ENCODE measurements at regions not wholly inside any gene's neighbourhood (a gene's known extent, or its start where the extent isn't known, plus 50 kb on each side); places are given as distances from the start of the nearest gene placed in this dataset.

- TF ChIP-seq GABPA (IDR thresholded peaks at IDR 0.05; ENCODE audit: low read depth) (no peak), SPI1 (IDR thresholded peaks at IDR 0.05; ENCODE audit: borderline replicate concordance, low read depth) (no peak), CTCF (IDR thresholded peaks at IDR 0.05; ENCODE audit: insufficient read depth, low read length) (no peak), POLR2AphosphoS5 (IDR thresholded peaks at IDR 0.05; ENCODE audit: low read depth) (no peak)
- TF ChIP-seq, protein P1, sequence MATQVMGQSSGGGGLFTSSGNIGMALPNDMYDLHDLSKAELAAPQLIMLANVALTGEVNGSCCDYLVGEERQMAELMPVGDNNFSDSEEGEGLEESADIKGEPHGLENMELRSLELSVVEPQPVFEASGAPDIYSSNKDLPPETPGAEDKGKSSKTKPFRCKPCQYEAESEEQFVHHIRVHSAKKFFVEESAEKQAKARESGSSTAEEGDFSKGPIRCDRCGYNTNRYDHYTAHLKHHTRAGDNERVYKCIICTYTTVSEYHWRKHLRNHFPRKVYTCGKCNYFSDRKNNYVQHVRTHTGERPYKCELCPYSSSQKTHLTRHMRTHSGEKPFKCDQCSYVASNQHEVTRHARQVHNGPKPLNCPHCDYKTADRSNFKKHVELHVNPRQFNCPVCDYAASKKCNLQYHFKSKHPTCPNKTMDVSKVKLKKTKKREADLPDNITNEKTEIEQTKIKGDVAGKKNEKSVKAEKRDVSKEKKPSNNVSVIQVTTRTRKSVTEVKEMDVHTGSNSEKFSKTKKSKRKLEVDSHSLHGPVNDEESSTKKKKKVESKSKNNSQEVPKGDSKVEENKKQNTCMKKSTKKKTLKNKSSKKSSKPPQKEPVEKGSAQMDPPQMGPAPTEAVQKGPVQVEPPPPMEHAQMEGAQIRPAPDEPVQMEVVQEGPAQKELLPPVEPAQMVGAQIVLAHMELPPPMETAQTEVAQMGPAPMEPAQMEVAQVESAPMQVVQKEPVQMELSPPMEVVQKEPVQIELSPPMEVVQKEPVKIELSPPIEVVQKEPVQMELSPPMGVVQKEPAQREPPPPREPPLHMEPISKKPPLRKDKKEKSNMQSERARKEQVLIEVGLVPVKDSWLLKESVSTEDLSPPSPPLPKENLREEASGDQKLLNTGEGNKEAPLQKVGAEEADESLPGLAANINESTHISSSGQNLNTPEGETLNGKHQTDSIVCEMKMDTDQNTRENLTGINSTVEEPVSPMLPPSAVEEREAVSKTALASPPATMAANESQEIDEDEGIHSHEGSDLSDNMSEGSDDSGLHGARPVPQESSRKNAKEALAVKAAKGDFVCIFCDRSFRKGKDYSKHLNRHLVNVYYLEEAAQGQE (IDR thresholded peaks at IDR 0.05; ENCODE audit: insufficient replicate concordance, low read depth), result no peak
- H3K4me3 ChIP-seq (replicated peaks; ENCODE audit: insufficient read depth, low read length), result no peak overlapping the region
- DNase-seq (ENCODE audit: low read depth in 1 of 2, low spot score in 1 of 2), result no peak
- no peaks in the 10 kb centered on the region for H3K27me3 ChIP-seq (ENCODE audit: insufficient read depth, poor library complexity, severe bottlenecking)
- no peak overlapping the region for H3K27ac ChIP-seq (replicated peaks)
Observed at GRCh38 chr2:139850254-139850890, 1070.2 kb upstream of the NXPH2 start.

- H3K4me3 ChIP-seq (replicated peaks; ENCODE audit: insufficient read depth, low read length), result no peak overlapping the region
- H3K27ac ChIP-seq (replicated peaks), result no peak overlapping the region
- no peak for DNase-seq (ENCODE audit: low read depth in 1 of 2, low spot score in 1 of 2)
- TF ChIP-seq, protein P1 (IDR thresholded peaks at IDR 0.05; ENCODE audit: insufficient replicate concordance, low read depth), result no peak
- TF ChIP-seq POLR2AphosphoS5 (IDR thresholded peaks at IDR 0.05; ENCODE audit: low read depth) (no peak), SPI1 (IDR thresholded peaks at IDR 0.05; ENCODE audit: borderline replicate concordance, low read depth) (no peak), CTCF (IDR thresholded peaks at IDR 0.05; ENCODE audit: insufficient read depth, low read length) (no peak), GABPA (IDR thresholded peaks at IDR 0.05; ENCODE audit: low read depth) (no peak)
- no peaks in the 10 kb centered on the region for H3K27me3 ChIP-seq (ENCODE audit: insufficient read depth, poor library complexity, severe bottlenecking)
Observed at GRCh38 chr2:139836769-139837168, 1056.6 kb upstream of the NXPH2 start.

DNA sequence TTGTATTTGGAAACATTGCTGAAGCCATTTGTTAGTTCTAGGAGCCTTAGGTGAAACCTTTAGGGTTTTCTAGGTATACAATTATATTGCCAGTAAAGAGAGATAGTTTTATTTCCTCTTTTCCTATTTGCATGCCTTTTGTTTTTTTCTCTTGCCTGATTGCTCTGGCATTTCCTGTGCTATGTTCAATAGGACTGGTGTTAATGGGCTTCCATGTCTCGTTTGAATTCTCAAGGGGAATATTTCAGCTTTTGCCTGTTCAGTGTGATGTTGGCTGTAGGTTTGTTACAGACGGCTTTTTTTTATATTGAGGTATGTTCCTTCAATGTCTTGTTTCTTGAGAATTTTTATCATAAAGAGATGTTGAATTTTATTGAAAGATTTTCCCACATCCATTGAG lies 1054.9 kb upstream of the NXPH2 start:
- TF ChIP-seq, protein P1 (IDR thresholded peaks at IDR 0.05; ENCODE audit: insufficient replicate concordance, low read depth), result no peak
- no peak for TF ChIP-seq SPI1 (IDR thresholded peaks at IDR 0.05; ENCODE audit: borderline replicate concordance, low read depth)
- TF ChIP-seq CTCF (IDR thresholded peaks at IDR 0.05; ENCODE audit: insufficient read depth, low read length), result no peak
- Histone ChIP-seq H3K4me3 (replicated peaks; ENCODE audit: insufficient read depth, low read length) (no peak overlapping the region), H3K27ac (replicated peaks) (no peak overlapping the region), H3K27me3 (ENCODE audit: insufficient read depth, poor library complexity, severe bottlenecking) (no peaks in the 10 kb centered on the region)
- DNase-seq (ENCODE audit: low read depth in 1 of 2, low spot score in 1 of 2), result no peak
